DMS79 (cell line): ENCODE measurements at regions not wholly inside any gene's neighbourhood (a gene's known extent, or its start where the extent isn't known, plus 50 kb on each side); places are given as distances from the start of the nearest gene placed in this dataset.

Source experiments
- DNase-seq: peaks from one replicate; lab custom pipeline; 2025; lab: John Stamatoyannopoulos, UW

DNA sequence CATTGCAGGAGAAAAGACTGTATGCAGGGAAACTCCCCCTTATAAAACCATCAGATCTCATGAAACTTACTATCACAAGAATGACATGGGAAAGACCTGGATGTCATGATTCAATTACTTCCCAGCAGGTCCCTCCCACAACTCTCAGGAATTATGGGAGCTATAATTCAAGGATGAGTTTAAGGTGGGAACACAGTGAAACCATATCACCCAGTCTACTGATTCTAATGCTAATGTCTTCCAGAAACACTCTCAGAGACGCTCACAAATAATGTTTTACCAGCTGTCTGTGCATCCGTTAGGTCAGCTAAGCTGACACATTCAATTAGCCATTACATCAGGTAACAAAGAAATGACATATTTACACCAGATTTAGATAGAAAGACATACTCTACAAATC, 637.9 kb downstream of the NLGN4Y start:
- DNase-seq = no peak

DNA sequence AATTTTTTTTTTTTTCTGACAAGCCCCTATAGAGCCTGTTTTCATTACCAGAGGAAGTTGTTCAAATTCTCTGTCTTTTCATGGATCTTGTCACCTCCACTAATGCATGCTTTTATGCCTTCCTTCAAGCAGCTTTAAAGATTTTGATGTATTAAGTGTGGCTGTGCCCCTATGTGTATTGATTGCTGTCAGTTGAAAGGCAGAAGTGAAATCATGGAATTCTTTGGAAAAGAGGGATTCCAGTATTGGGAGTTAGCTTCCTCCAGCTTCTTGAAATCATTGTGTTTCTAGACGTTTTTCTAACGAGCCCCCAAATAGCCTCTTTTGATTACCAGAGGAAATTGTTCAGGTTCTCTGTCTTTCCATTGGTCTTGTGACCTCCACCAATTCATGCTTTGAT, 655.6 kb downstream of the NLGN4Y start:
- no peak for DNase-seq

DNA sequence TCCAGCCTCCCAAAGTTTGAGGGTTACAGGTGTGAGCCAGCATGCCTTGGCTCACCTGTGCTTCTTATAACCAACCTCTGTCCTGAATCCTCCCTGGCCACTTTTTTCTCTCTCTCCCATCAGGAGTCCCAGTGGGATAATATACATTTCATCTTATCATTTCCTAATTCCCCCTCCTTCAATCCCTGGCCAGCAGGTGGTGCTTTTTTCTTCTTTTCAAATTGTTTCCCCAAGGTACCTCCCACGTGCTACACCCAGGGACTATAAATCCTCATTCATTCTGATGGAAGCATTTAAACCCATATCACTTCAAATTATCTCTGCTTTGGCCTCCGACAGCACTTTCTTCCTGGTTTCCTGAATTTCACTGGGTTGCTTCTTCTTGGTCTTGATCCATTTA, 704.7 kb downstream of the NLGN4Y start:
- no peak for DNase-seq

DNA sequence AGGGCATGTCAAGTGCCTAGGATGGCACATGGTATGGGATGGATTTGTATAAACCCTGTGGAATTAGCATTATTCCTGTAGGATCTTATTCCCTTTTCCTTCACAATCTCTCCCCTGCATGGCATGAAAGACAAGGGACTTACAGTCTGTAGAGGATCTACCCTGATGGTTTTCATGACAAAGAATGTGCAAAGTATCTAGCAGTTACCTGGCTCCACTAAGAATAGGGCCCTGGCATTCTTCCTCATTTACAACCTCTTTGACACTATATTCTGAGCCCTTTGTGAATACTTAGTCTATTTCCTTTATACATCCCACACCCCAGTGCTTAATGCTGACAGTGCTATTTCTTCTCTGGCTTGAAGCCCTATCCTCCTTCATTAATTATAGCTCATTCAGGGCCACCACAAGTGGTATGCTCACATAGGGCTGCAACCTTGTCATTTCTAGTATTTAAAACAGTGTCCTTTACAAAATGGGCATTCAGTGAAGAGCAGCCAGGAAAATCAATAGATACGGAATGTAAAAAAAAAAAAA, 715.3 kb downstream of the NLGN4Y start:
- no peak for DNase-seq

- peak; percentile 69 for DNase-seq
These were observed 735.0 kb downstream of the NLGN4Y start for GRCh38 chrY:15259286-15259685.

- no peak for DNase-seq
These were observed 762.2 kb downstream of the NLGN4Y start for GRCh38 chrY:15286572-15286971.

DNA sequence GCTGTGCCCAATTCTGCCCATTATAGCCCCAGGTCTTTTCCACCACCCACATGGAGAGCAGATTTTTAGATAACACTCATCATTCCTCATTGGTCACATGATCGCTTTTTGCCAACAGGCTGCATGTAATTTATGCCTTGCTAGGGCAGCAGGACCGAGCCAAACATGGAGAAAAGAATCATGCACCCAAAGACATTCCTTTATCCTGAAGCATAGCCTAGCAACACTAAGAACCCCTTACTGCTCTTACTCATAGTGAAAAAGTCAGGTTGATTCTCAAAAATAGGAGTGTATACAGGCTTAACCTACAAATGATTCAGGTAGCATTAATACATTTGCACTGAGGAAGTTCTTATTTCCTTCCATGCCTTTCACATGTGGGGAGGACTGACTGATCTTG, 765.5 kb downstream of the NLGN4Y start:
- DNase-seq = no peak

DNA sequence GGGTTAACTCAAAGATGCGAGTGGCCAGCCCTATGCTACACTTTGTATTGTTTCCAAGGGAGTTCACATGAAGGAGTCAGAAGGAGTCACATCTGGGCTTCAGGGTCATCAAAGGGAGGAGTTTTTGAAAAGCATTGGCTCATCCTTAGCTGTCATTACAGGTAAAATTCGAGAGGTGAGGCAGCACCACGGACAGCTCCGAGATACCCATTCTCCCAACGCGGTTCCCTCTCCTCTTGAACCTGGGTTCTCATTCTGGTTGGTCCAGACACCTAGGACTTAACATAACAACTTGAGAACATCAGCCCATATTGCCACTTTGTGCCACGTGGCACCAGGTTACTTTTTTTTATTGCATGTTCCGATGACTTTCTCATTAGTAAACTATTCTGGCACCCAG, 768.6 kb downstream of the NLGN4Y start:
- DNase-seq = no peak

- no peak for DNase-seq
These were observed 777.5 kb downstream of the NLGN4Y start for GRCh38 chrY:15301879-15302278.

DNA sequence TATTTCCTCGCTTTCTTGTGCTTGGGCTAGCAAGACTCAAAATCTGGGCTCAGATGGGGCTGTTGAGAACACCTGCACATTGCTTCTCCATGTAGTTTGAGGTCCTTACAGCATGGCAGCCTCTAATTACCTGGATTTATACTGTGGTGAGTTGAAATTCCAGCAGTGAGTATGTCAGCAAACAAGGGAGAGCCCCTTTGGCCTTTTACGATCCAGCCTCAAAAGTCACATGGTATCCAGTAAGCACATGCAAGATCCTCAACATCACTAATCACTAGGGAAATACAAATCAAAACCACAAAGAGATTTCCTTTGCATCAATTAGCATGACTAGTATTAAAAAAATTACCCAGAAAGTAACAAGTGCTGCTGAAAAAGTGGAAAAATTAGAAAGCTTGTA, 787.8 kb downstream of the NLGN4Y start:
- no peak for DNase-seq

DNA sequence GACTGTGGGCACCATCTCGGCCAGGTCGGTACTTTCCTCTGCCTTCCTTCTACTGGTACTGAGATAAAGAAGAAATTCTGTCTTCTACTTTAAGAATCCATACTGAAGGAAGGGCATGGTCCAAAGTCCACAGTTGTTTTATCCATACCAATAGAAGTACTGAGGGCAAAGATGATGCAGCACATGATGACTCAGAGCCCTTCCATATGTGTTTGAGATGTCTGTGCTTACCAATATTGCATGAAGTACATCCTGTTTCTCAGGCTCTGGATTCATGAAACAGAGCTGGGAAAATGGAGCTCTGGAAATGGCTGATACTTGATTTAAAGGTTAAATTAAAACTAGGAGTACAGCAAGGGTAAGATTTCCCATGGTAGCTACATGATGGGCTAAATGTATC, 799.9 kb downstream of the NLGN4Y start:
- DNase-seq = no peak

- no peak for DNase-seq
These were observed 800.9 kb downstream of the NLGN4Y start for GRCh38 chrY:15325201-15325600.

DNA sequence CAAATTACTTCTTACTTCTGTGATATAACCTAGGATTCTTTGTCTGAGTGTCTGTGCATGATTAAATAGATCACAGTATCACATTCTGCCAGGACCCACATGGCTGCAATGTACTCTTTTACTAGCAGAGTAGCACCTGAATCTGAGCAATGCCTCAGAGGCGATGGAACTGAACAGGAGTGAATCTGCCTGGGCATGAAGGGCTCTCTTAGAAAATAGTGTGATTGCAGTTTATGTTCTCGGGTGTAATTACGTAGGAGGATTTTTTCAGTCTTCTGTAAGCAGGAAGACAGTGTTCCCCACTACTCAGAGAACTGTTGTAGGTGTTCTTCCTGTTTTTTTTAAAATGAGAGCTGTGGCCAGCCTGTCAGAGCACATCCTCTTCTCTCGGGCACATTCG, 802.3 kb downstream of the NLGN4Y start:
- no peak for DNase-seq

- DNase-seq = no peak
These were observed 804.5 kb downstream of the NLGN4Y start for GRCh38 chrY:15328848-15329247.

DNA sequence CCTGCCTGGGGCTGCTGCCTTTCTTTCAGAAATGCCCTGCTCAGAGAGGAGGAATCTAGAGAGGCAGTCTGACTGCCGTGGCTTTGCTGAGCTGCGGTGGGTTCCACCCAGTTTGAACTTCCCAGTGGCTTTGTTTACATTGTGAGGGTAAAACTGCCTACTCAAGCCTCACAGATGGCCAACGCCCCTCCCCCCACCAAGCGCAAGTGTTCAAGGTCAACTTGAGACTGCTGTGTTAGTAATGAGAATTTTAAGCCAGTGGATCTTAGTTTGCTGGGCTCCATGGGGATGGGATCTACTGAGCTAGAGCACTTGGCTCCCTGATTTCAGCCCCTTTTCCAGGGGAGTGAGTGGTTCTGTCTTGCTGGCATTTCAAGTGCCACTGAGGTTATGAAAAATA, 819.2 kb downstream of the NLGN4Y start:
- no peak for DNase-seq

DNA sequence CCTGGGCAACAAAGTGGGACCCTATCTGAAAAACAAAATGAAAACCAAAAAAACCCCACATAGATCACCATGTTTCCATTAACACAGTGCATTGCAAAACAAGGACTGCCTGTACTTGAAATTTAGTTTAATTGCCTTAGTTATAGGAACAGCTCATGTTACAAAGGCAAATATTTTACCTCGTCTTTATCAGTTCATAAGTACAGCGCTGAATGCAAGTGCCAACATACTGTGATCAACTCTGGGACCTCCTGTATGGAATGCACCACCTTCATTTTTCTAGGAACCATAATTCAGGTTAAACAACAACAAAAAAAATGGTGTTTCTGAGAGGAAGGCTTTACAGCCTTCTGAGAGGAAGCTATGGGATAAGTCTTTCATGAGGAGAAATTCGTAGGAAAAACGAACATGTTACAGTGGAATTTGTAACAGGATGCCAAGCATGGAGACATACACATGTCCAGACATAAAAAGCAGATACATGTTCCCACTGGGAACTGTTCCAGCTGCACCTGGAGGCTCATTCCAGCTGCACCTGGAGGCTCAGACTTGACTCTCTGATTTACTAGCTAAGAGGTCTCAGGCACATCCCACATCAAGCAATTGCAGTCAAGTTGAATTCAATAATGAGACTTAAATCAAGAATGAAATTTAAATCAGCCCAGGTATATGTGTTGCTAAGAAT, 821.3 kb downstream of the NLGN4Y start:
- DNase-seq = peak; percentile 32

DNA sequence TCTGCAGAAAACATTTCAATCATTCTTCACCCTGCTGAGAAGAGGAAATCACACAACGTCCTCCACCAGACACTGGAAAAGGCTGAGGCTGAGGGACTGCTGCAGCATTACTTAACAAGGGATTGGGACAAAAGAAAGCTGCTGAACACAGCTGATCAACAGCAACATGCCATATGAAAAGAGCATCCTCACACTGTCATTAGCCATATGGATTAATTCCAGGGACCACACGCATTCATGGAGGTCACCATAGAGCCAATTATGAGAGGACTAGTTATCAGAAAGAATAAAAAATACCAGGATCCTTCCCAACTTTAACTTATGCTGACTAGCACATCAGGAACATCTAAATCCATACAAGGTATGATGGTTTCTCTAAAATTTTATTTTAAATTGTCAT, 825.0 kb downstream of the NLGN4Y start:
- DNase-seq = no peak

- no peak for DNase-seq
These were observed 831.0 kb downstream of the NLGN4Y start for GRCh38 chrY:15355321-15355720.

DNA sequence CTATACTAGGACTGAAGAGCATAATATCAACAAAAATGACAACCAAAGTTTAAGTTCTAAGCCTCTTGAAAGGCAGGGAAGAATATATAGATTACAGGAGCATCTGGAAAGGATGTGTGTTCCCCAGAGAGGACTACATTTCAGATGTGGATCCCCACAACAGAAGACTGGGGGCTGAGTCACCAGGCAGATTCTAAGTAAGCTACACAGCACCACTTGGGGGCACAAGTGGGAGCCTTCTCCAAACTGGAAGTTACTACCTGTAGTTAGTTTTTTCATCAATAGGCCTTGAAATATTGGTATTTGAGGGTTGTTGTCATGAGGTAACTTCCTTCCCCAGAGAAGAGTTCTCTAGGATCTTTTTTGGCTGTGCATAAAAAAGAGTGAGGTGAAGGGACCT, 836.1 kb downstream of the NLGN4Y start:
- no peak for DNase-seq

DNA sequence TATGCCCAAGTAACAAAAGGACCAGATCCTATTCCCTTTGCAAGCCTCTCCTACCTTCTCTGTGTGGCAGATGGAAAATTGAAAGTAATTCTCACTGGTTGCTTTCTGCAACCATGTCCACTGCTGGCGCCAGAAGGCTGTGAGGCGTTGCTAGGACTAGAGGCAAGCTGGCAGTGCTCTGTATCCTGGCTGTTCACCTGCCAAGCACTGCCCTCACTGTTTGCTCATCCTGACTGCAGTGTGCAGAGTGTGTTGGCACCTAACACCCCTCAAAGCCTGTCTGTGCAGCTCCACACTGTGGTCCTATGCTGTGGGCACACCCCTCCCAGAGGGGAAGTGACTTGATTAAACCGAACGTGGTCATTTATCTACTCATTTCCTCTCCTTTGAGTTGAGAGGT, 840.7 kb downstream of the NLGN4Y start:
- DNase-seq = peak; percentile 7

DNA sequence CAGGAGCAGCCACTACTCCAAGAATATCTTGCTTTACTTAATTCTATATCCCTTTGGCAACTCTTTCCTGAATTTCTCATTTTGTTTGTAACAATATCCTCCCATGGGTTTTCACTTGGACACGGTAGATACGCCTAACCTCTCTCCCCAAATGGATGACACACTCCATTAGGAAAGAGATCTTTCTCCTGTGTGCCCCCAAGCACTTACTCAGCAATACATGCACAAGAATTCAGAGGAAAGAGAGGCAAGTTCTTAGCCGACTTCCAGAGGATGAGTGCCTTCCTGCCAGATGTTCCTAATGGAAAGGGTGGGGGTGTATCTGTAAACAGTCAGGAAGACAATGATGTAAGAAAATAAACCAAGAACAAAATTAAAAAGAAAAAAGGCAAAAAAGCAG, 844.5 kb downstream of the NLGN4Y start:
- DNase-seq = no peak

DNA sequence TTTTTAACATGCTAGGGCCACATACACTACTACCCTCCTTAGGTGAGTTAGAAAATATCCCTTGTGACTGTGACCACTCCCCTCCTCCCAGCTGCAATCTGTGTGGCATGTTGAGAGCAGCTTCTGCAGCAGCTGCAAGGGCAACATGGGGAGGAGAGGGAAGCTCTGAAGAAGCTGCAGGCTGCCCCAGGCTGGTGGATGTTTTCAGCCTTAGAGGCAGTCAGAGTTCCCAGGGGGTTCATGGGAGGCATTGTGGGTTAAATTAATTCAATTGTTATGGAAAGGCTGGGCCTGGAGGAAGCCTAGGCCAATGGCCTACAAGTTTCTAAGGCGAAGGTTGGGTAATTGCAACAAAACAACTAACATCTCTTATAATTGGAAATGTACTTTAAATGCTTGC, 860.8 kb downstream of the NLGN4Y start:
- DNase-seq = no peak

- DNase-seq = no peak
These were observed 873.4 kb downstream of the NLGN4Y start for GRCh38 chrY:15397556-15398280.

DNA sequence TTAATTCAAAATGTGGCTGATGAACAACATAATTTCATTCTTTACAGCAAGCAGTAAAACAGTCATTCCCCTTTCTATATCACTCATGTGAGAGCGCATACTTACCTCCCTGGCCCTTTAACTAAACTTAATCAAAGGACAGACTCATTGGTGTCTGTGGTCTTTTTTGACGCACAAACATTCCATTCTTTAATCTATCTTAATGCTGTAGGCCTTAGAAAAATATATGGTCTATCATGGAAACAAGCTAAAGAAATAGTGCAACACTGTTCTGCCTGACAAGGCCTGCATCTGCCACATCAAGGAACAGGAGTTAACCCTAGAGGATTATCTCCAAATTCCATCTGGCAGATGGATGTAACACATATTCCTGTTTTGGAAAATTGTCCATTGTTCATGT, 878.1 kb downstream of the NLGN4Y start:
- DNase-seq = no peak
